Uterus (tissue), 2 donors: ENCODE measurements at regions not wholly inside any gene's neighbourhood (a gene's known extent, or its start where the extent isn't known, plus 50 kb on each side); places are given as distances from the start of the nearest gene placed in this dataset.

Experiments
- POLR2A ChIP-seq, 2 donors: fragments of 450-650 bp; IDR thresholded peaks; one replicate each; pipeline ENCODE4 v1.6.1; 2016; ENCODE audit warnings: antibody characterized with exemption in 2 of 2, mild to moderate bottlenecking in 1 of 2, moderate library complexity in 1 of 2
- TF ChIP-seq, protein P1 (sequence below), 4 experiments: fragments of 200-600 bp in 2 of 4; fragments of 450-650 bp in 2 of 4; sonication (generic) in 2 of 4; IDR thresholded peaks; one replicate each; pipeline ENCODE4 v1.5.1; 2016 to 2019; ENCODE audit warnings: antibody characterized with exemption in 4 of 4, mild to moderate bottlenecking in 2 of 4, moderate library complexity in 1 of 4

DNA sequence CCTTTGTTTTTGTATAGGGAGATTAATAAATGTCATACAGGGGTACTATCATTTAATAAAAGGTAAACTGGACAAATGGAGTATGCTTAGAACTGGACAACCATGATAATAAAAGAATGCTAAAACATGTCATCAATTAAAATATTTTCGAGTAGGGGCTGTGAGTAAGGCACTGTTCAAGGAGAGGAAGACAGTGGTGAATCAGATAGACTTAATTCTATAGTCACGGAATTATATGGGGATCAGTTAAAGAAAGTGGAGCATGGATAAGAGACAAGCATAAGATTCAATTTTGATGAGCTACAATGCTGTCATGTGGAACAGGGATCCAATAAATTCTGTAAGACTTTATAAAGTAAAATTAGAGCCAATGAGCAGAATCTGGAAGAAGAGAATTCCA, 104.5 kb downstream of the HMHB1 start:
- TF ChIP-seq POLR2A (IDR thresholded peaks at IDR 0.05), result no peak
- TF ChIP-seq, protein P1, sequence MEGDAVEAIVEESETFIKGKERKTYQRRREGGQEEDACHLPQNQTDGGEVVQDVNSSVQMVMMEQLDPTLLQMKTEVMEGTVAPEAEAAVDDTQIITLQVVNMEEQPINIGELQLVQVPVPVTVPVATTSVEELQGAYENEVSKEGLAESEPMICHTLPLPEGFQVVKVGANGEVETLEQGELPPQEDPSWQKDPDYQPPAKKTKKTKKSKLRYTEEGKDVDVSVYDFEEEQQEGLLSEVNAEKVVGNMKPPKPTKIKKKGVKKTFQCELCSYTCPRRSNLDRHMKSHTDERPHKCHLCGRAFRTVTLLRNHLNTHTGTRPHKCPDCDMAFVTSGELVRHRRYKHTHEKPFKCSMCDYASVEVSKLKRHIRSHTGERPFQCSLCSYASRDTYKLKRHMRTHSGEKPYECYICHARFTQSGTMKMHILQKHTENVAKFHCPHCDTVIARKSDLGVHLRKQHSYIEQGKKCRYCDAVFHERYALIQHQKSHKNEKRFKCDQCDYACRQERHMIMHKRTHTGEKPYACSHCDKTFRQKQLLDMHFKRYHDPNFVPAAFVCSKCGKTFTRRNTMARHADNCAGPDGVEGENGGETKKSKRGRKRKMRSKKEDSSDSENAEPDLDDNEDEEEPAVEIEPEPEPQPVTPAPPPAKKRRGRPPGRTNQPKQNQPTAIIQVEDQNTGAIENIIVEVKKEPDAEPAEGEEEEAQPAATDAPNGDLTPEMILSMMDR (IDR thresholded peaks at IDR 0.05), result no peak
